GM12865 (cell line): ENCODE measurements at regions not wholly inside any gene's neighbourhood (a gene's known extent, or its start where the extent isn't known, plus 50 kb on each side); places are given as distances from the start of the nearest gene placed in this dataset.

Experiments used
- DNase-seq: peaks from one replicate; pipeline ENCODE4 v3.0.0; 2010; ENCODE audit warnings: low read depth
- H3K4me3 ChIP-seq: 2 replicates; pipeline ENCODE4 v1.5.1; 2011; ENCODE audit warnings: mild to moderate bottlenecking, low read depth, low read length, control low read depth
- TF ChIP-seq, protein P1 (sequence below): IDR thresholded peaks from 2 replicates; pipeline ENCODE4 v1.5.1; 2011; ENCODE audit warnings: low read length, control low read depth, low read depth, inconsistent platforms; ENCODE audit not compliant: insufficient read depth; ENCODE audit errors: missing control alignments

DNA sequence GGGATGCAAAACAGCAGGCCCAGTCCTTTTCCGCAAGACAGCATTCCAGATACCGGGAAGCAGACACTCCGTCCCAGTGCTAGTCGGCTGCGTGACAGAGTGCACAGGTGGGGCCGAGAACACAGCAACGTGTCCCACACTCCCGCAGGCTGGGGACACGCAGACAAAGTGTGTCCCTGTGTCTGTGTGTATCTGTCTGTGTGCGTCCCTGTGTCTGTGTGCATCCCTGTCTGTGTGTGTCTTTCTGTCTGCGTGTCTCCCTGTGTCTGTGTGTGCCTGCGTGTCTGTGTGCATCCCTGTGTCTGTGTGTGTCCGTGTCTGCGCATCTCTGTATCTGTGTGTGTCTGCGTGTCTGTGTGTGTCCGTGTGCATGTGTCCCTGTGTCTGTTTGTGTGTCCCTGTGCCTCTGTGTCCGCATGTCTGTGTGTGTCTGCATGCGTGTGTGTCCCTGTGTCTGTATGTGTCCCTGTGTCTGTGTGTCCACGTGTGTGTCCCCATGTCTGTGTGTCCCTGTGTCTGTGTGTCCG lies 137.0 kb downstream of the MRPL36 start:
- TF ChIP-seq, protein P1, sequence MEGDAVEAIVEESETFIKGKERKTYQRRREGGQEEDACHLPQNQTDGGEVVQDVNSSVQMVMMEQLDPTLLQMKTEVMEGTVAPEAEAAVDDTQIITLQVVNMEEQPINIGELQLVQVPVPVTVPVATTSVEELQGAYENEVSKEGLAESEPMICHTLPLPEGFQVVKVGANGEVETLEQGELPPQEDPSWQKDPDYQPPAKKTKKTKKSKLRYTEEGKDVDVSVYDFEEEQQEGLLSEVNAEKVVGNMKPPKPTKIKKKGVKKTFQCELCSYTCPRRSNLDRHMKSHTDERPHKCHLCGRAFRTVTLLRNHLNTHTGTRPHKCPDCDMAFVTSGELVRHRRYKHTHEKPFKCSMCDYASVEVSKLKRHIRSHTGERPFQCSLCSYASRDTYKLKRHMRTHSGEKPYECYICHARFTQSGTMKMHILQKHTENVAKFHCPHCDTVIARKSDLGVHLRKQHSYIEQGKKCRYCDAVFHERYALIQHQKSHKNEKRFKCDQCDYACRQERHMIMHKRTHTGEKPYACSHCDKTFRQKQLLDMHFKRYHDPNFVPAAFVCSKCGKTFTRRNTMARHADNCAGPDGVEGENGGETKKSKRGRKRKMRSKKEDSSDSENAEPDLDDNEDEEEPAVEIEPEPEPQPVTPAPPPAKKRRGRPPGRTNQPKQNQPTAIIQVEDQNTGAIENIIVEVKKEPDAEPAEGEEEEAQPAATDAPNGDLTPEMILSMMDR, result no peak
- H3K4me3 ChIP-seq, result no peak overlapping the region
- DNase-seq, result no peak

DNA sequence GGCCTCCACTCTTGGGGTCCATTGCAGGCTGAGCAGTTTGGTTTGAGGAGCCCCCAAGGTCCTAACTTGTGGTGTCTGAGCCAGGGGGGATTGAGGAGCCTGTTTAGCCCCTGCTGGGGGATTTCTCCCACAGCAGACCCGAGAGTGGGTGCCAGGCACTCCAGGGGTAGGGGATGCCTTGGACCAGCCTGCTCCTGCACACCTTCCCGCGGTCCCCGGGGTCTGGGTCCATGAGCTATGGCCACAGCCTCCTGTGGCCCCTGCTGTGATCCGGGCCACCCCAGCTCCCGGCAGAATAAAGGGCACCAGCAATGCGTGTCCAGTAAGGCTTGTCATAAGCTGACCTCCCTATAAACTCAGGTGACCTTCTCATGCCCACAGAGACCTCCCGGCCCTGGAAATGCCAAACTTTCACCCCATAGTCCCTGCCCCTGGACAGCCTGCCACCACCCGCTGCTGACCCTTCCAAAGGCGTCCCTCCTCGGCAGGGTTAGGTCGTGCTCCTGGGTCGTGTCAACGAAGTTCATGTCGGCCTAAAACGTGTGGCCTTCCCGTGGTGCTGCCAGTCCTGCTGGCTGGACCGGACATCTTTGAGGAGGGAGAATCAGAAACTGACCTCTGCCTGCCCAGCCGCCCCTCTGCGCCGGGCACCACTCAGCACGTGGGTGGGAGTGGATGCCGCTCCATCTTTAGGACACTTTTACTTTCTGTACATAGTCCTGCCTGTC lies 137.6 kb downstream of the MRPL36 start:
- no peak overlapping the region for H3K4me3 ChIP-seq
- TF ChIP-seq, protein P1, result no peak
- DNase-seq, result no peak

DNA sequence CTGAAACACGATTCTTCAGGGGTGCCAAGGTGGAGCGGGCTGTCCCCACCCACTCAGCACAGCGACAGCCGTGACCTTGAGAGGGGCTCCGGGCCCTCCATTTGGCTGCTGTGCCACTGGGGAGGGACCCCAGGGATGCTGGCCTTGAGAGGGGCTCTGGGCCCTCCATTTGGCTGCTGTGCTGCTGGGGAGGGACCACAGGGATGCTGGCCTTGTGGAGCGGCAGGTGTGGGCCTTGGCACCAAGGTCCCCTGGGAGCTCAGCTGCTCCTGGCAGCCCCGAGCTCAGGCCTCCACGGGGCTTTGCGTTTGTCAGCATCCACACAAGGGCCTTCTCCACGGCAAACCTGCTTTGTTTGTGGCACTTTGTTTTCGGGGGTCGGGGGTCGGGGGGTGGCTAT lies 137.6 kb upstream of the LPCAT1 start:
- DNase-seq, result no peak
- no peak overlapping the region for H3K4me3 ChIP-seq
- TF ChIP-seq, protein P1, result no peak

DNA sequence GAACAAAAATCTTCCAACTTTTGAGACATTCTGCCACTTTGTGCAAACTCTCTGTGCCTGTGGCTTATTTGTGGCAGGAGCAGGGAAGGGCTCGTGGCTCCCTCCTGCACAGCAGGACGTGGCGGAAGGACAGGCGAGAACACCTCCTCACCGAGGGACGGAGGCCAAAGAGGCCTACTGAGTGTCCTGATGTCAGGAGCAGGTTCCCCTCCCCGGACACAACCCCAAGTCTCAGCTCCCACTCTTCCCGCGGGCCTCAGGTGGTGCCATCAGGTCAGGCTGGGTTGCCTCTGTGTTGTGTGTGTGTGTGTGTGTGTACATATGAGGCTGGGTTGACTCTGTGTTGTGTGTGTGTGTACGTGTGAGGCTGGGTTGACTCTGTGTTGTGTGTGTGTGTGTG lies 136.8 kb upstream of the LPCAT1 start:
- TF ChIP-seq, protein P1, result no peak
- H3K4me3 ChIP-seq, result no peak overlapping the region
- no peak for DNase-seq

DNA sequence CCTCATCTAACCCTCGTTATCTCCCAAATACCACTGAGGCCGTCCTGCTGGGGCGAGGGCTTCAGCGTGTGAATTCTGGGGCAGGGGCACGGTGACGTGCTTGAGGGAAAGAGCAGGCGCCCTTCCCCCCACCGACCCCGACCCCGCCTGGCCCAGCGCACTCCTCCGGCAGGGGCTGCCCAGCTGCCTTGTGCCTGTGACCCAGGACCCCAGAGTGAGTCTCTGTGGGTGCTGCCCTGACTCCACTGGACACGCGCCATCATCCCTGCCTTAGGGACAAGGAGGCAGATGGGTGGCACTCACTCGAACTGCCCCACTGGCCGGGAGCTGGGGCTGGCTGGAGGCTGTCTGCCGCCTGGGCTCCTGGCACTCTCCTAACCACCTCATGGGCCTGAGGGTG lies 136.2 kb upstream of the LPCAT1 start:
- DNase-seq, result no peak
- TF ChIP-seq, protein P1, result no peak
- H3K4me3 ChIP-seq, result no peak overlapping the region

DNA sequence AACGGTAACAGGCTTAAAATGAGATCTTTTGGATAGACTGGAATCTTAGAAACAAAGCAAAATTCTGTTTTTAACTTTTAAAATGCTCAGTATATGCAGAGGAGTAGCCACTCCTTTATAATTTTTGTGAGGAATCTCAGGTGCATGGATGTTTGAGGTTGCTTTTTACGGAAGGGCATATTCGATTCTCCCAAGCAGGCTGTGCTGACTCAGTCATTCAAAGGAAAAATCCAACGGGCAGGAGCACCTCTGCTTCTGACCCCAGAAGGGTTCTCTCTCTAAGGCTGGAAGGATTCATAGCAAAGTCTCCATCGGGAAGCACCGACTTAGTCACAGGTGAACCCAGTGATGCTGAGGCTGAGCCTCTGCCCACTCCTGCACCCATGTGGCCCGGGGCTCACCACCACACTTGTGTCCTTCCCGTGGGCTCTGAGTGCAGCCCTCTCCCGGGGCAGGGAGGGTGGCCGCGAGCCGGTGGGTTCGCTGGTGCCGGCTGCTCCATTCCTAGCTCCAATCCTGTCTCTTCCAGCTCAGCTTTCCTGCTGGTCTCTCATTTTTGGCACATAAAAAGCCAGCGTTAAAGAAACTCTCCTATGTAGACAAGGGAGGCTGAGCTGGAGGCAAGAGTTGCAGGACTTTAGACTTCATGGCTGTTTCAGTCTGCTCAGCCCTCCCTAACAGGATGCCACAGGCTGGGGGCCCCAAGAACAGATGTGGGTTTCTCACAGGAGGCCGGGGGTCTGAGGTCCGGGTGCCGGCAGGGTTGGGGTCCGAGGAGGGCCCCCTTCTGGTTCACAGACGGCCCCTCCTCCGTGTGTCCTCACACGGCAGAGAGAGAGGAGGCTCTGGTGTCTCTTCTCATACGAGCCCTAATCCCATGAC lies 135.6 kb upstream of the LPCAT1 start:
- TF ChIP-seq, protein P1, result no peak
- DNase-seq, result no peak

More for the DNA sequence above, 135.6 kb upstream of the LPCAT1 start:
- no peak overlapping the region for H3K4me3 ChIP-seq
